ENCODE measurements at regions not wholly inside any gene's neighbourhood (a gene's known extent, or its start where the extent isn't known, plus 50 kb on each side); places are given as distances from the start of the nearest gene placed in this dataset.

GRCh38 chrX:140040386-140040785, 75.1 kb upstream of the CXorf66 start:
- no peaks in the 10 kb centered on the region for H3K36me3 ChIP-seq (ENCODE audit: control insufficient read depth in 2 of 2, insufficient read depth in 2 of 2, low read length in 1 of 2)
- no peak for ATAC-seq
- ChIA-PET RAD21 (ENCODE audit: unreplicated experiment) (no interaction called here), CTCF (no interaction called here), POLR2A (no interaction called here), SMC1A (ENCODE audit: uncharacterized antibody, unreplicated experiment) (no interaction called here)
- in situ Hi-C loops (cut with MboI): no loop called here
- H4K20me1 ChIP-seq (ENCODE audit: control insufficient read depth, insufficient read depth): no peaks in the 10 kb centered on the region
- no peaks in the 10 kb centered on the region for H3K4me1 ChIP-seq (ENCODE audit: control insufficient read depth, insufficient read depth, low read length)
- no peak overlapping the region for H3K9ac ChIP-seq (ENCODE audit: control insufficient read depth, insufficient read depth, low read length)
- 30% methylated on average over 5 of the region's 5 CpGs for WGBS (ENCODE audit: insufficient coverage, insufficient replicate concordance, low lambda C conversion rate, missing lambda C conversion rate)
- DNase-seq (ENCODE audit: low read depth, low spot score): no peak
- H3K27ac ChIP-seq (ENCODE audit: control insufficient read depth, insufficient read depth): no peak overlapping the region
- no TSS peak for BruUV-seq (replicated peaks)
- no peak overlapping the region for H3K4me3 ChIP-seq
- no peaks in the 10 kb centered on the region; the same call in 2 of the 3 replicates for H3K9me3 ChIP-seq (replicated peaks; ENCODE audit: control insufficient read depth, insufficient read depth, low read length)
- no peak for TF ChIP-seq NFYA (IDR thresholded peaks at IDR 0.05; ENCODE audit: borderline replicate concordance, low read depth, low read length)
- no peak for TF ChIP-seq HCFC1 (IDR thresholded peaks at IDR 0.05; ENCODE audit: low read length)
- no peak for TF ChIP-seq ATF7 (IDR thresholded peaks at IDR 0.05; ENCODE audit: low read depth)
- no peak for TF ChIP-seq SREBF1 (IDR thresholded peaks at IDR 0.05; ENCODE audit: low read length)
- TF ChIP-seq STAT1 (conservative IDR thresholded peaks at IDR 0.05): no peak
- TF ChIP-seq PKNOX1 (IDR thresholded peaks at IDR 0.05): no peak
- TF ChIP-seq RCOR1 (conservative IDR thresholded peaks at IDR 0.05; ENCODE audit: low read depth, low read length): no peak
- no peaks in the 10 kb centered on the region for H3K27me3 ChIP-seq (replicated peaks in 1 of 2; ENCODE audit: control insufficient read depth in 2 of 2, insufficient read depth in 2 of 2, low read length in 1 of 2)
- H2AFZ ChIP-seq (ENCODE audit: control insufficient read depth, low read depth, low read length): no peak overlapping the region
- no peak for FAIRE-seq
- intact Hi-C loops (cut with micrococcal nuclease; ENCODE audit: unreplicated experiment): no loop called here
- no peak overlapping the region for H3K4me2 ChIP-seq (ENCODE audit: control insufficient read depth, insufficient read depth)
- H3K79me2 ChIP-seq (ENCODE audit: control insufficient read depth, insufficient read depth, low read length): no peaks in the 10 kb centered on the region

GRCh38 chrX:140038842-140039241, 73.5 kb upstream of the CXorf66 start:
- POLR2A ChIA-PET: no interaction called here
- intact Hi-C loops (cut with micrococcal nuclease; ENCODE audit: unreplicated experiment) (no loop called here), in situ Hi-C loops (cut with MboI) (no loop called here)
- Histone ChIP-seq H3K36me3 (ENCODE audit: control insufficient read depth in 2 of 2, insufficient read depth in 2 of 2, low read length in 1 of 2) (no peaks in the 10 kb centered on the region), H3K4me2 (ENCODE audit: control insufficient read depth, insufficient read depth) (no peak overlapping the region), H4K20me1 (ENCODE audit: control insufficient read depth, insufficient read depth) (no peaks in the 10 kb centered on the region), H3K9me3 (replicated peaks; ENCODE audit: control insufficient read depth, insufficient read depth, low read length) (no peaks in the 10 kb centered on the region; the same call in 2 of the 3 replicates), H3K4me3 (no peak overlapping the region), H3K79me2 (ENCODE audit: control insufficient read depth, insufficient read depth, low read length) (no peaks in the 10 kb centered on the region), H3K27ac (ENCODE audit: control insufficient read depth, insufficient read depth) (no peak overlapping the region), H3K4me1 (ENCODE audit: control insufficient read depth, insufficient read depth, low read length) (no peaks in the 10 kb centered on the region), H2AFZ (ENCODE audit: control insufficient read depth, low read depth, low read length) (no peak overlapping the region), H3K27me3 (replicated peaks in 1 of 2; ENCODE audit: control insufficient read depth in 2 of 2, insufficient read depth in 2 of 2, low read length in 1 of 2) (no peaks in the 10 kb centered on the region), H3K9ac (ENCODE audit: control insufficient read depth, insufficient read depth, low read length) (no peak overlapping the region)
- DNase-seq (ENCODE audit: low read depth, low spot score) (no peak), ATAC-seq (no peak), FAIRE-seq (no peak)
- CTCF ChIA-PET: no interaction called here
- SMC1A ChIA-PET (ENCODE audit: uncharacterized antibody, unreplicated experiment): no interaction called here
- RAD21 ChIA-PET (ENCODE audit: unreplicated experiment): no interaction called here
- no TSS peak for BruUV-seq (replicated peaks)
- TF ChIP-seq CEBPZ (IDR thresholded peaks at IDR 0.05; ENCODE audit: low read depth, low read length) (no peak), MAX (IDR thresholded peaks at IDR 0.05; ENCODE audit: low read depth, low read length) (no peak), SKIL (IDR thresholded peaks at IDR 0.05; ENCODE audit: low read depth, poor library complexity, severe bottlenecking) (no peak), PAX5 (IDR thresholded peaks at IDR 0.05; ENCODE audit: borderline replicate concordance, low read depth, low read length) (no peak), MXI1 (IDR thresholded peaks at IDR 0.05; ENCODE audit: low read depth, low read length) (no peak), YBX1 (IDR thresholded peaks at IDR 0.05) (no peak), KAT2A (conservative IDR thresholded peaks at IDR 0.05; ENCODE audit: control insufficient read depth, low read depth, low read length) (no peak)
